Hematopoietic multipotent progenitor cell treated with erythropoietin and hydrocortisone succinate and interleukin-3 and kit ligand, for 6 days (in vitro differentiated cells): ENCODE measurements at regions not wholly inside any gene's neighbourhood (a gene's known extent, or its start where the extent isn't known, plus 50 kb on each side); places are given as distances from the start of the nearest gene placed in this dataset.
"Not testable (repeated sequence)": the region's sequence is repeated elsewhere in the genome, so short reads cannot be mapped to it uniquely, and the experiment has no call there.

ENCODE experiments used
- DNase-seq: peaks from one replicate; pipeline ENCODE4 v3.0.0-alpha.2; 2015

- DNase-seq = no peak
Observed at GRCh38 chr15:68482246-68482645, 50.3 kb upstream of the ITGA11 start.

GRCh38 chr15:68483165-68483564 is 51.2 kb upstream of the ITGA11 start:
- no peak for DNase-seq

GRCh38 chr15:68484220-68484619 is 52.3 kb upstream of the ITGA11 start:
- DNase-seq = no peak

- no peak for DNase-seq
Observed at GRCh38 chr15:68484696-68485400, 52.9 kb upstream of the ITGA11 start.

- DNase-seq = no peak
Observed at GRCh38 chr15:68485721-68486360, 53.9 kb upstream of the ITGA11 start.

- no peak for DNase-seq
Observed at GRCh38 chr15:68487087-68487843, 55.3 kb upstream of the ITGA11 start.

GRCh38 chr15:68488290-68488689 is 56.3 kb upstream of the ITGA11 start:
- DNase-seq = no peak

- DNase-seq = no peak
Observed at GRCh38 chr15:68488966-68489365, 57.0 kb upstream of the ITGA11 start.

GRCh38 chr15:68489421-68489820 is 57.5 kb upstream of the ITGA11 start:
- no peak for DNase-seq

- DNase-seq = no peak
Observed at GRCh38 chr15:68491415-68492106, 59.6 kb upstream of the ITGA11 start.

- no peak for DNase-seq
Observed at GRCh38 chr15:68492855-68493254, 60.9 kb upstream of the ITGA11 start.

GRCh38 chr15:68493629-68494028 is 61.7 kb upstream of the ITGA11 start:
- no peak for DNase-seq

GRCh38 chr15:68494573-68495110 is 62.7 kb upstream of the ITGA11 start:
- DNase-seq = peak; percentile 27

GRCh38 chr15:68495221-68495950 is 63.4 kb upstream of the ITGA11 start:
- DNase-seq = no peak

- DNase-seq = no peak
Observed at GRCh38 chr15:68495981-68496705, 64.2 kb upstream of the ITGA11 start.

- not testable (repeated sequence) for DNase-seq
Observed at GRCh38 chr15:68496751-68497150, 64.8 kb upstream of the ITGA11 start.

- DNase-seq = no peak
Observed at GRCh38 chr15:68497206-68497910, 65.4 kb upstream of the ITGA11 start.

GRCh38 chr15:68498076-68498475 is 66.1 kb upstream of the ITGA11 start:
- DNase-seq = no peak

- DNase-seq = no peak
Observed at GRCh38 chr15:68499620-68500312, 67.8 kb upstream of the ITGA11 start.
